Kidney epithelial cell (primary cell): ENCODE measurements at regions not wholly inside any gene's neighbourhood (a gene's known extent, or its start where the extent isn't known, plus 50 kb on each side); places are given as distances from the start of the nearest gene placed in this dataset.
"Not testable (repeated sequence)": the region's sequence is repeated elsewhere in the genome, so short reads cannot be mapped to it uniquely, and the experiment has no call there.

ENCODE experiments used
- DNase-seq: peaks from one replicate; pipeline ENCODE4 v3.0.0-alpha.2; 2010; ENCODE audit warnings: low read depth
- H3K27me3 ChIP-seq: 2 replicates; pipeline ENCODE4 v1.6.0; 2011; ENCODE audit warnings: low read length; ENCODE audit not compliant: control insufficient read depth, insufficient read depth
- H3K36me3 ChIP-seq: 2 replicates; pipeline ENCODE4 v1.5.1; 2011; ENCODE audit warnings: low read length; ENCODE audit not compliant: control insufficient read depth, insufficient read depth
- H3K4me3 ChIP-seq: 2 replicates; pipeline ENCODE4 v1.5.1; 2011; ENCODE audit warnings: low read depth, mild to moderate bottlenecking, control low read depth, low read length
- TF ChIP-seq, protein P1 (sequence below): IDR thresholded peaks from 2 replicates; pipeline ENCODE4 v1.5.1; 2011; ENCODE audit warnings: mild to moderate bottlenecking, moderate library complexity, low read length, control low read depth, inconsistent platforms; ENCODE audit not compliant: insufficient read depth, poor library complexity, severe bottlenecking

DNA sequence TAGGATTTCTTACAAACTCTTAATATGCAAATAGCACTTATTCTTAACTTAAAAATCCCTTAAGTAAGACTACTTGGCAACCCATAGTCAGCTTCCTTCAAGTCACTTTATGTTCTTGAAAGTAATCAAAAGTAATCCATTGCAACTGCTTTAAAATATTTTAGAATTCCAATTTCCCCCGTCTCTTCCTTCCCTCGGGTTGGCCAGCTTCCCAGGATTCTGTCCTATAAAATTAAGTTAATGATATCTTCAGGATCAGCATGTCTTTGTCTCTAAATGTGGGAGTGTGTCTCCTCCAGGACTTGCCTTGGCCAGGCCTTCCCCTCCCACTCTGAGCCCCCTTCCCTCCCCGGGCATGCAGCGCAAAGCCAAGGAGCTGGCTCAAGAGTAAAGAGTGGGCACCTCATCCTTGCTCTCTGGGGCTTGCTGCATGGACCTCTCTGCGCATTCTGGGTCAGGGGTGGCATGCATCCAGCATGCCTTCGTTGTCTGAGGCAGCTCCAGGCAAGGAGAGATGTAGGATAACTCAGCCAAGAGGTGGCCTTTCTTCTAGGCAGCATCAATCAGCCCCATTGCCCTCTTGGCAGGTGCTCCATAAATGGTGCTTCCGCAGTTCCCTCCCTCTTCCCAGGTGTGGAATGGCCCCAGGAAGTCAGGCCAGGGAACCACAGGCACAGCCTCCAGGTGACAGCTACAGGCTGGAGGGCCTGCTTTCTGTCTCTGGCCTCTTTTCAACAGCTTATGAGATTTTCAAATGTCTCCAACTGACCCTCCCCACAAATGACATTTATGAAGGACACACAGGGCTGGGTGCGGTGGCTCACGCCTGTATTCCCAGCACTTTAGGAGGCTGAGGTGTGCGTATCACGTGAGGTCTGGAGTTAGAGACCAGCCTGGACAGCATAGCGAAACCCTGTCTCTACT lies 108.7 kb upstream of the ALDH1A3 start:
- no peak for DNase-seq
- no peak overlapping the region for H3K4me3 ChIP-seq
- TF ChIP-seq, protein P1, sequence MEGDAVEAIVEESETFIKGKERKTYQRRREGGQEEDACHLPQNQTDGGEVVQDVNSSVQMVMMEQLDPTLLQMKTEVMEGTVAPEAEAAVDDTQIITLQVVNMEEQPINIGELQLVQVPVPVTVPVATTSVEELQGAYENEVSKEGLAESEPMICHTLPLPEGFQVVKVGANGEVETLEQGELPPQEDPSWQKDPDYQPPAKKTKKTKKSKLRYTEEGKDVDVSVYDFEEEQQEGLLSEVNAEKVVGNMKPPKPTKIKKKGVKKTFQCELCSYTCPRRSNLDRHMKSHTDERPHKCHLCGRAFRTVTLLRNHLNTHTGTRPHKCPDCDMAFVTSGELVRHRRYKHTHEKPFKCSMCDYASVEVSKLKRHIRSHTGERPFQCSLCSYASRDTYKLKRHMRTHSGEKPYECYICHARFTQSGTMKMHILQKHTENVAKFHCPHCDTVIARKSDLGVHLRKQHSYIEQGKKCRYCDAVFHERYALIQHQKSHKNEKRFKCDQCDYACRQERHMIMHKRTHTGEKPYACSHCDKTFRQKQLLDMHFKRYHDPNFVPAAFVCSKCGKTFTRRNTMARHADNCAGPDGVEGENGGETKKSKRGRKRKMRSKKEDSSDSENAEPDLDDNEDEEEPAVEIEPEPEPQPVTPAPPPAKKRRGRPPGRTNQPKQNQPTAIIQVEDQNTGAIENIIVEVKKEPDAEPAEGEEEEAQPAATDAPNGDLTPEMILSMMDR, result no peak

DNA sequence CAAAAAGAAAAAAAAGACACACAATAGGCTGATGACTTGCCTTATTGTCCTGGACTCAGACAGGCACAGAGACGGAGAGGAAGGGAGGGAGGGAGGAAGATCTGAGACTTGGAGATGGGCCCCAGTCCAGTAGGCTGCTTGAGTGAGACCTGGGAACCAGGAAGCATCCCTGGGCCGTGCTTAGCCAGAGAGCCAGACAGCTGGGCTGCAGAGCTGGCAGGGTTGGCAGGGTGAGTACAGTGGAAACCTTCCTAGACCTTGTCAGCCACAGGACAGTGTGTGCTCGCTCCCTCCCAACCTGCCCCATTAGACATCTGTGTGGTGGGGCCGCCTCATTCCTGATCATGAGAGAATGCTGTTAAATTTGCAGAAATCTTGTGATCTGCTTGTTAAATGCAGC lies 107.9 kb upstream of the ALDH1A3 start:
- no peak for DNase-seq
- TF ChIP-seq, protein P1, result no peak
- H3K27me3 ChIP-seq, result no peaks in the 10 kb centered on the region
- H3K4me3 ChIP-seq, result no peak overlapping the region
- H3K36me3 ChIP-seq, result no peaks in the 10 kb centered on the region

More for the DNA sequence above, 108.7 kb upstream of the ALDH1A3 start:
- Histone ChIP-seq H3K36me3 (no peaks in the 10 kb centered on the region), H3K27me3 (no peaks in the 10 kb centered on the region)

DNA sequence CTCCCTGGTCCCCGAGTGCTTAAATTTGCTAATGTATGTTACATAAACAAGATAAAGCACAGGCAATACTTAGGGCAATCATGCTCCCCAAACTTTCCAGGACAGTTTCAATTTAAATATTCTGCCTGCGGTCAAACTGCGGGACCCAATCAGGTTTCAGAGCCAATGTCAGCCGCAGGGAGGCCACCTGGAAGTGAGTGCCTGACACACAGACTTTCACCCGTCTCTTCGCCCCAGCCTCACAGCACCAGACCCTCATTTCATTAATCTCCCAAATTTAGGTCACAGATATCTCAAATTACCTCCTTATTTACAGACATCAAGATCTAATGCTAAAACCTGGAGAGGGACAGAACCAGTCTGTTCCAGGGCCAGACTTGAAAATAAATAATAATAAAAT lies 107.2 kb upstream of the ALDH1A3 start:
- TF ChIP-seq, protein P1, result no peak
- H3K4me3 ChIP-seq, result no peak overlapping the region
- no peaks in the 10 kb centered on the region for H3K36me3 ChIP-seq
- DNase-seq, result no peak
- no peaks in the 10 kb centered on the region for H3K27me3 ChIP-seq

DNA sequence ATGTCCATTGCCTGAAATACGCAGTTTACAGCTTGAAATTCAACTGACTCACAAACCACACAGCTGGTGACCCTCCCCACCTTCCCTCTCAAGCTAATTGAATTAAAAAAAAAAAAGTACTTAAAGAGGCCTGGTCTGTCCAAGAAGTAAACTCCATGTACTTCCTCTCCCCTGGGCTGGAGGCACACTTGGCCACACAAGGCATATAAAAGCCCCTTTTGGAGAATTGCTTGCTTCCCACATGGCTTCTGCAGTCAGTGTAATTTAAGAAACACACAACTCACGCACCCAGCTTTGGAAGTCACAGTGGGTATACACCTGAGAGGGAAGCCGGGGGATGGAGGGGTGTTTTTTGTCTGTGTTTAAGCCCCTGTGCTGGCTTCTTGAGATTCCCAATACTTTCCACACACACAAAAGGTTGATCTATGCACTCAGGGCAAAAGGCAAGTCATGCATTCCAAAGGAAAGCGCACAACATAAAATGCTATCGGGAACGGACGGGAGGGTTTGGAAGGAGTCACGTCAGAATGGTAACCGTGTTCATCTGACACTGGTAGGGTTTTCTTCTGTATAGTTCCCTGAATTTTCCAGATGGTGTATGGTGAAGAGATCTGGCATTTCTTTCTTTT lies 106.6 kb upstream of the ALDH1A3 start:
- Histone ChIP-seq H3K4me3 (no peak overlapping the region), H3K27me3 (no peaks in the 10 kb centered on the region), H3K36me3 (no peaks in the 10 kb centered on the region)
- TF ChIP-seq, protein P1, result no peak
- no peak for DNase-seq

DNA sequence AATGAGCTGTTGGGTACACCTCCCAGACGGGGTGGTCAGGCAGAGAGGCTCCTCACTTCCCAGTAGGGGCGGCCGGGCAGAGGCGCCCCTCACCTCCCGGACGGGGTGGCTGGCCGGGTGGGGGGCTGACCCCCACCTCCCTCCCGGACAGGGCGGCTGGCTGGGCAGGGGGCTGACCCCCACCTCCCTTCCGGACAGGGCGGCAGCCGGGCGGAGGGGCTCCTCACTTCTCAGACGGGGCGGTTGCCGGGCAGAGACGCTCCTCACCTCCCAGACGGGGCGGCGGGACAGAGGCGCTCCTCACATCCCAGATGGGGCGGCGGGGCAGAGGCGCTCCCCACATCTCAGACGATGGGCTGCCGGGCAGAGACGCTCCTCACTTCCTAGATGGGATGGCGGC lies 105.6 kb upstream of the ALDH1A3 start:
- not testable (repeated sequence) for DNase-seq, H3K36me3 ChIP-seq, H3K4me3 ChIP-seq, H3K27me3 ChIP-seq

DNA sequence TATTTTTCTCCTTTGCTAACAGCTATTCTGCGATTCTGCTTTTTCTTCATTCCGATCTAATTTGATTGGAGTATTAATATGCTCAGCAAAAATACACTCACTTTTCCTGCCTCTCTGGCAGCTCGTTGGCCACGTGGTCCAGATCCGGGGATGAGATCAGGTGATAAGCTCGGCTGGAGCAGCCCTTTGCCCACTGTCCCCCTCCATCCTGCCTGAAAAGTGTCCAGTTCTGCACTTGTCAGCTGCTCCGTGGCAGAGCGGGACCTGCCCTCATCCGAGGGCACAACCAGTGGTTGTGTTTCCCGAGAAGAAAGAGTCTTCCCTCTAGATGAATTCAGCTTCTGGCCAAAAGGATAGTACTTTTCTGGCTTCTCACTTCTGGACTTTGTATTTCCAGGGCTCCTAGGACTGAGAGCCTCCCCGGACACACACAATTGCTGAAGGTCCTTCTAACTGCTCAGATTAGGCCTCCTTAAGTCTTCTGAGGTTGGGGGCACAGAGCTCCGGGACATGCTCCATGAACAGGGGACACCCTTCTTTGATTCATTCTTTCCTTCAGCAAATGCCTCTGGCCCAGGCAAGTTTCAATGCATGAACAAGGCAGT lies 103.9 kb upstream of the ALDH1A3 start:
- no peak for DNase-seq
- TF ChIP-seq, protein P1, result no peak
- Histone ChIP-seq H3K27me3 (no peaks in the 10 kb centered on the region), H3K36me3 (no peaks in the 10 kb centered on the region), H3K4me3 (no peak overlapping the region)
